ENCODE measurements at regions not wholly inside any gene's neighbourhood (a gene's known extent, or its start where the extent isn't known, plus 50 kb on each side); places are given as distances from the start of the nearest gene placed in this dataset.

- TF ChIP-seq, protein P1, sequence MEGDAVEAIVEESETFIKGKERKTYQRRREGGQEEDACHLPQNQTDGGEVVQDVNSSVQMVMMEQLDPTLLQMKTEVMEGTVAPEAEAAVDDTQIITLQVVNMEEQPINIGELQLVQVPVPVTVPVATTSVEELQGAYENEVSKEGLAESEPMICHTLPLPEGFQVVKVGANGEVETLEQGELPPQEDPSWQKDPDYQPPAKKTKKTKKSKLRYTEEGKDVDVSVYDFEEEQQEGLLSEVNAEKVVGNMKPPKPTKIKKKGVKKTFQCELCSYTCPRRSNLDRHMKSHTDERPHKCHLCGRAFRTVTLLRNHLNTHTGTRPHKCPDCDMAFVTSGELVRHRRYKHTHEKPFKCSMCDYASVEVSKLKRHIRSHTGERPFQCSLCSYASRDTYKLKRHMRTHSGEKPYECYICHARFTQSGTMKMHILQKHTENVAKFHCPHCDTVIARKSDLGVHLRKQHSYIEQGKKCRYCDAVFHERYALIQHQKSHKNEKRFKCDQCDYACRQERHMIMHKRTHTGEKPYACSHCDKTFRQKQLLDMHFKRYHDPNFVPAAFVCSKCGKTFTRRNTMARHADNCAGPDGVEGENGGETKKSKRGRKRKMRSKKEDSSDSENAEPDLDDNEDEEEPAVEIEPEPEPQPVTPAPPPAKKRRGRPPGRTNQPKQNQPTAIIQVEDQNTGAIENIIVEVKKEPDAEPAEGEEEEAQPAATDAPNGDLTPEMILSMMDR (IDR thresholded peaks at IDR 0.05): no peak
- no peak for TF ChIP-seq POLR2A (IDR thresholded peaks at IDR 0.05)
These were observed 117.1 kb upstream of the ZNF462 start for GRCh38 chr9:106745876-106746275.

All from Peyer's patch (tissue), 4 donors.